ELF-1 (cell line): ENCODE measurements at regions not wholly inside any gene's neighbourhood (a gene's known extent, or its start where the extent isn't known, plus 50 kb on each side); places are given as distances from the start of the nearest gene placed in this dataset.
A peak's percentile ranks its signal among the peaks of the same experiment; 100 is the strongest.
"Not testable (repeated sequence)": the region's sequence is repeated elsewhere in the genome, so short reads cannot be mapped to it uniquely, and the experiment has no call there.

Experiments used
- DNase-seq: peaks from one replicate; pipeline ENCODE4 v3.0.0-alpha.2; 2016; ENCODE audit warnings: low read depth, low spot score

DNA sequence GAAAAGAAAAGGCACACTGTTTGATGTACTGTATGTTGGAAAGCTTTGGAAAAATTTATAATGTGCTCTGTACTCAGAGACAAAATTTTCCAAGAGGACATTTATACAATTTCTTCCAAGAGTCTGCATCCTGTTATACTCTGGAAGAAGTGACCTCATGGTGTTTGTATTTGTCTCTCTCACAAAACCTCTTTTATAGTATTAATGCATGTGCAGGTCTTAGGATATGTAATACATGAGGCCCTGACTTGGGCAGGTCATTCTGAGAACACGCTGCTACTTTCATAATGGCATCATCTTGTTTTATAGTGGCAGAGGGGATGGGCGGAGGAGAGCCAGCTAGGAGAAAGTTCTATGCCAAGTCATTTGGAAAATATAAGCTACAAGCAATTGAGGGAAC, 72.0 kb upstream of the P3H2 start:
- DNase-seq: no peak

DNA sequence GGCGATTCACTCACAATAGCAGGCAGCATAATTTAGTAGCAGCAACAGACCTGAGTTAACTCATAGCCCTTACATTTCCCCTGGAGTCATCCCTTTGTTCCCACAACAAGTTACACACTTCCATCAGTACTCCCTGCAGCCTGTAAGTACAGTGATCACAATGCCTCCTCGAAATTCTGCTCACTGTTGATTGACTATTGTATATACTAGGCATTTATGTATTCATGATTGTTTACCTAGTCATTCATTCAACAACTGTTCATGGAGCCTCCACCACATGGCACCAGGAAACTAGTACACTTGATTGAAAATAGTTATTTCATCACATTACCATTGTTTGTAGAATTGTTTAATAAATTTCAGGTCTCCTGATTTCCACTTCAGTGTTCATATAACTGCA, 71.4 kb upstream of the P3H2 start:
- DNase-seq: no peak

DNA sequence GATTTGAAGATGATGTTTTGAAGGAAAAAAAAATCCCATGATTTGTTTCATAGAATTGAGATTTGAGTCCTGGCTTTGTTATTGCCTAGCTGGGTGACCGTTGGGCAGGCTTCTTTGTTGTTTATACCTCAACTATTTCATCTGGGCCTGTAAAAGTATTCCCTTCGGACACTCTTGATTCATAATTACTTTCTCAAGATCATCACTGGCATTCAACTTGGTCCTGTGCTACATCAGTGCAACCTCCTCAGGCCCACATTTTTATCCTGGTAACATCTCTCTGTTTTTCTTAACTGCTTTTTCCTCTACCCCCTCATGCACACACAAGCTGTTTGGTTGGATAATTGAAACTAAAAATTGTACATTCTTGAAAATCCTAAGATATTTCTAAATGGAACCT, 67.5 kb upstream of the P3H2 start:
- no peak for DNase-seq

DNA sequence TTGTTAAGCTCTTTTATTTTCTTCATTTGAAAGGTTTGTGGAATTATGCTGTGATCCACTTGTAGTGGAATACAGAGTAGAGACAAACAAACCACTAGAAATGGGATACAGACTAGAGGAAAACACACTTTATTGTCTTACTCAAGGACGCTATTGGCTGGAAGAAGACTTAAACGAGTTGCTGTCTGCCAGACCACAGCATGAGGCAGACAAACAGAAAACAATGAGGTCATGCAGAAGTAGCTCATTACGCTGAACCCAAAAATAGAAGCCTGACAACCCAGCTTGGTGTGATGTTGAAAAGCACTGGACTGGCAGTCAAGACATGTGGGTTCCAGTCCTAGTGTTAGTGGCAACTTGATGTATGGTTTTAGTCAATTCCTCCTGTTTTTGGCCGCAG, 62.4 kb upstream of the P3H2 start:
- DNase-seq: peak; percentile 43

DNA sequence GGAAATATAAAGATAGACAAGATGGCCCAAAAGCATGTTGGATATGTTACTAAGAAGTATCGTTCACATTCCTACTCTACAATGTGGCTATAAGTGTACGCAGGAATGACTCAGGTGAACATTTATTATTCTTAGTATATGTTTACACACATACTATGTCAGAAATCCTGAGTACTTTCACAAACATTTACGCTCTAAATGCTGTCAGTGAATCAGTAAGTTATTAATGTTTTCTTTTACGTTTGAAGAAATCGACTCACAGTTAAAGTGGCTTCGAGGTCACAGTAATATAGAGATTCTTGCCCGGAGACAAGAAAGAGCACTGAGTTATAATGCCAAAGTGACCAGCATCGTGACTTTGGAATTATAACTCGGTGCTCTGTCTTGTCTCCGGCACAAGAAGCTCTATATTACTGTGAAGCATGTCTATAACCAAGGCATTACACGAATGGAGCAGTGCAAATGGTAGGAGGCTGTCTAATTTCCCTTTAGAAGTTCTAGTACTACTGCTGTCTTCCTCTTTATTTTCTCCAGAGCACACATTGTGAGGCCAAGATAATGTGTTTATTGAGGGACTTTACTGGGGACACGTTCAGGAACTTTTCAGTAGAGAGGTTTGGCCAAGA, 61.8 kb upstream of the P3H2 start:
- no peak for DNase-seq

DNA sequence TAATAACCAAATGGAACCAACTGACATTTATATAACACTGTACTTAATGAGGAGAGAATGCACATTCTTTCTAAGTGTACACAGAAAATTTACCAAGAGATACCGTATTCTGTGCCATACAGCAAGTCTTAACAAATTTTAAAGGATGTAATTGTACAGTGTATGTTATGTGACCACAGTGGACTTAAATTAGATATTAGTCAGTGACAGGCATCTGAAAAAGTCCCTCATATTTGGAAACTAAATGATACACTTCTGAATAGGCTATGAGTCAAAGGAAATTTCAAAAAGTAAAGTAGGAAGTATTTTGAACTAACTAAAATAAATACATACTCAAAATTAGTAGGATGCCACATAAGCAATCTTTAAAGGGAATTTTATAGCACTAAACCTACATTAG, 59.6 kb upstream of the P3H2 start:
- DNase-seq: no peak

DNA sequence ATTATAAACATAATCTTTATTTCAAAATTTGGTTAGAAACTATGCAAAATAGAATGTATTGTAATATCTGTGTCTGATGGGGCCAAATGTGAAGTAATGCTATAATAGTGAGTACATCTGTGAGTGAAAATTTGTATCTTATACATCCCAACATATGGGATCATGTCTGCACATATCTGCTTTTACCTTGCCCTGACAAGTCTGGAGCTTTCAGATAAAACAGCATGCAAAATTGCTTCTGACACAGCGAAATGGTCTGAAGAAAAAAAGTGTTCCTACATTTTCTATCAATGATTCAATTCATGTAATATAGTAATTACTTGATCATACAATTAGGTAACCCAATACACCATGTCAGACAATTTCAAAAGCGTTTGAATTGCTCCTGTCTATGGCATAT, 58.1 kb upstream of the P3H2 start:
- no peak for DNase-seq

DNA sequence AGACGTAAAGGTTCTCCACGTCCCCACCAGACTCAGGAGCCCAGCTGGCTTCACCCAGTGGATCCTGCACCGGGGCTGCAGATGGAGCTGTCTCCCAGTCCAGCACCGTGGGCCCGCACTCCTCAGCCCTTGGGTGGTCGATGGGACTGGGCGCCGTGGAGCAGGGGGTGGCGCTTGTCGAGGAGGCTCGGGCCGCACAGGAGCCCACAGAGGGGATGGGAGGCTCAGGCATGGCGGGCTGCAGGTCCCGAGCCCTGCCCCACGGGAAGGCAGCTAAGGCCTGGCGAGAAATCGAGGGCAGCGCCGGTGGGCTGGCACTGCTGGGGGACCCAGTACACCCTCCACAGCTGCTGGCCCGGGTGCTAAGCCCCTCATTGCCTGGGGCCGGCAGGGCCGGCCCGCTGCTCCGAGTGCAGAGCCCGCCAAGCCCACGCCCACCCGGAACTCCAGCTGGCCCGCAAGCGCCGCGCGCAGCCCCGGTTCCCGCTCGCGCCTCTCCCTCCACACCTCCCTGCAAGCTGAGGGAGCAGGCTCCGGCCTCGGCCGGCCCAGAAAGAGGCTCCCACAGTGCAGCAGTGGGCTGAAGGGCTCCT, 56.3 kb upstream of the P3H2 start:
- not testable (repeated sequence) for DNase-seq

DNA sequence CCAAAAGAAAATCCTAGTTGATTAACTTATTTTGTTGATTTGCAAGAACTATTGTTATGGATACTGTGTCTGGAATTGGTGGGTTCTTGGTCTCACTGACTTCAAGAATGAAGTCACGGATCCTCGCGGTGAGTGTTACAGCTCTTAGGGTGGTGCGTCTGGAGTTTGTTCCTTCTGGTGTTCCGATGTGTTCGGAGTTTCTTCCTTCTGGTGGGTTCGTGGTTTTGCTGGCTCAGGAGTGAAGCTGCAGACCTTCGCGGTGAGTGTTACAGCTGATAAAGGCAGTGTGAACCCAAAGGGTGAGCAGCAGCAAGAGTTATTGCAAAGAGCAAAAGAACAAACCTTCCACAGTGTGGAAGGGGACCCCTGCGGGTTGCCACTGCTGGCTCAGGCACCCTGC, 55.4 kb upstream of the P3H2 start:
- not testable (repeated sequence) for DNase-seq

DNA sequence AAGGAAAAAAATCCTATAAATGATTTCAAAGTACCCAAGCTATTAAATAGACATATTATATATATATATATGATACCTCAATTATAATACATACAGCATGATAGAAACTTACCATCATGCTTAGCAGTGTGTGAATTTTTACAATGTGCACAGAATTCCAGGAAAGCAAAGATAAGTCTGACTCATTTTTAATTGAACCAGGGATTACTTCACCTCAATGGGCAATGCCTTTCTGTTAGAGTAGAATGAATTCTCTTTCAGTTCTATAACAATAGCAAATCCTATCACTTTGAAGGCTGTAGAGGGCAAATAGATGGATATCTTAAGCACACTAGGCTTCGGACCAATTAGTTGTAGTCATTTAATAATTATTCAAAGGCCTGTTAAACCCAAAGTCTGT, 54.8 kb upstream of the P3H2 start:
- no peak for DNase-seq

DNA sequence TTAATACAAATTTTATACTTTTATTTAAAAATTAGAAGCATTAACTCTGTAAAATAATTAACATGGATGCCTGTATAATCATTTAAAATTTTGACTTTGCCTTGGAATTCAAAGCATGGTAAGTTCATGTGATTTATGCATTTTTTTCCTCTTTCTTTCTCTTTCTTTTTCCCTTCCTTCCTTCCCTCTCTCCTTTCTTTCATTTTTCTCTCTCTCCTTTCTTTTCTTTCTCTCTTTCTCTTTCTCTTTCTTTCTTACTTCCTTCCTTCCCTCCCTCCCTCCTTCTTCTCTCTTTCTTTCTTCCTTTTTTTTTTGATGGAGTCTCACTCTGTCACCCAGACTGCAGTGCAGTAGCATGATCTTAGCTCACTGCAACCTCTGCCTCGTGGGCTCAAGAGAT, 53.8 kb upstream of the P3H2 start:
- DNase-seq: no peak

DNA sequence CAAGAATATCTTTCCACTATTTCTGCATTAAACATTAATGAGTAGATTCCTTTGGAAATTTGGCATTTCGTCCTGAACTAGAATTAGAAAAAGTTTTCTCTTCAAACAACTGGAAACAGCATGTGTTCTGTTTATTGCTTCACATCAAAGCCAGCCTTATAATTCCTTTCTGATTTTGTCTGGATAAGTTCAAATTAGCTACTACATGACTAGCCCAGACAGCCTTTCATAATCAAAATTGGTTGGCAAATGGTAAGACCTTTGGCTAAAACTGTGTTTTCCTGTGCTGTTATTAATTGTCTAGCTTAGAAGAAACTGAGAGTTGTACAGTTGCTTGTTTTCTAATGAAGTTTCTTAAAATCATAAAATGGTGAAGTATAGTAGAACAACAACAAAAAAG, 52.7 kb upstream of the P3H2 start:
- no peak for DNase-seq

DNA sequence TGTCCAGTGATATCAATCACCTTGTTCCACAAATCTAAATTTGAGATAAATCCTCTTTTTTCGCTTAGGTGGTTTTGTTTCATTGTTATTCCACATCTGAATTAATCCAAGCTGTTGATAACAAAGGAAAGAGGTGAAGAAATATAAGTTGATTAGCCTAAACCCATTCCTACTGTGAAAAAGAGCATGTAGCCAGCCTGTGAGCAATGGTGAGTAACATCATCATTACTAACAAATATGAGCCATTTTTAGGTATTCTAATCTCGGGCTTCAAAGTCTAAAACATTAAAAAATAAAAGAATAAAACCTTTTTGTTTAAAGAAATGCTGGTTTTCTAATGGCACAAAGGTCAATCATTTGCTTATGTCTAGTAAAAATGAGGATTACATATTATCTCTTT, 52.1 kb upstream of the P3H2 start:
- no peak for DNase-seq
